OCI-M2 (cell line): ENCODE measurements at regions not wholly inside any gene's neighbourhood (a gene's known extent, or its start where the extent isn't known, plus 50 kb on each side); places are given as distances from the start of the nearest gene placed in this dataset.
"Not testable (repeated sequence)": the region's sequence is repeated elsewhere in the genome, so short reads cannot be mapped to it uniquely, and the experiment has no call there.

Experiments
- DNase-seq: peaks from one replicate; lab custom pipeline; 2025; ENCODE audit not compliant: unreplicated experiment; lab: John Stamatoyannopoulos, UW

DNA sequence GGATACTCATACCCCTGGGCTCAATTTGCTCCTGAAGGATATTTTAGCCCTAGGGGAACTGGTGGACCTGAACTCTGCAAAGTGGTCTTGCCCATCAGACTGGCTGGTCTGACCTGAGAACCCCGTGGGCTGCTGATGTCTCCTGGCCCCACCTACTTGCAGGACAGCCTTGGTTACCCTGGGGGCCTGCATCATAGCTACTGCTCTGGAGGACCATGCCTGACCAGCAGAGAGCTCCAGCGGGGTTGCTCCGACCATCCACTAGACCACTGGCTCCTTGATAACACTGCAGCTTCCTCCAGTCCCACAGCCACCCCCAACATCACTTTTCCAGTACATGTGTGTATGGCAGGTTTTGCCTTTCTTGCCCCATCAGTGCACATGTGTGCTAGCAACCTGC, 331.6 kb upstream of the BRINP3 start:
- DNase-seq, result no peak

DNA sequence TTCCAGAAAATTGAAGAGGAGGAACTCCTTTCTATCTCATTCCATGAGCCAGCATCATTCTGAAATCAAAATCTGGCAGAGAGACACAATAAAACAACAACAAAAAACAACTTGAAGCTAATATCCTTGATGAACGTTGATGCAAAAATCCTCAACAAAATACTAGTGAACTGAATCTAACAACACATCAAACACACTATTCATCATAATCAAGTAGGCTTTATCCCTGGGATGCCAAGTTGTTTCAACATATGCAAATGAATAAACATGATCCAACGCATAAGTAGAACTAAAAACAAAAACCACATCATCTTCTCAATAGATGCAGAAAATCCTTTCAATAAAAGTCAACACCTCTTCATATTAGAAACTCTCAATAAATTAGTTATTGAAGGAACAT, 335.3 kb upstream of the BRINP3 start:
- no peak for DNase-seq

DNA sequence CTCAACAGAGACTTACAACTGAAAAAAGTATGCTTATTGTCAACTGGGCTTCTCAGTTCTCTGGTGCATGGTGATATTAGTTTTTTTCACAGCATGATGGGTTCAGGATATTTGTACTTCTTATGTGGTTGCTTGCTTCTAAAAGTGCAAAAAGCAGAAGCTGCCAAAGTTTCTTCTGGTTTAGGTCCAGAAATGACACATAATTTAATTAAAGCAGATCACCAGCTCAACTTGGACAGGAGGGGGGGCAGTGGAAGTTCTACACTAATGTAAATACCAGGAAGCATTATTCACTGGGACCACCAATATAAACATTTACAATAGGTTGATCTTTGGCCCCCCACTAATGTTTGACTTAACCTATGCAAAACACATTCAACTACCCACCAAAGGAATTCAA, 354.8 kb upstream of the BRINP3 start:
- no peak for DNase-seq

DNA sequence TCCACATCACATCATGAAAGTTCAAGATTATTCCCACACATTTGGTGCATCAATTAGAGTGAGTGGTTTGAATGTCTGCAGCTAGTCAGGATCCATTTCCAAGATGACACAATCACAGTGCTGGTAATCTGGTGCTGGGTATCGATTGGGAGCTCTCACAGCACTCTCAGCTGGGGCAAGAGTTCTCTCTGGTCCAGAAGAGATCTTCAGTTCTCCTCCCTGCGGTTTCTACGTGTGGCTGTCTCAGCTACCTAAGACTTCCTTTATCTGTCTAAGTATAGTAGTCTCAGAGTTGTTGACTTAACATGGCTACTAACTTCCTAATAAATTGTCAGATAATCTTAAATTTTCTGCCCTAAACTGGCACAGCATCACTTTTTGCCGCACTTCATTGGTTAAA, 358.0 kb upstream of the BRINP3 start:
- DNase-seq, result no peak

DNA sequence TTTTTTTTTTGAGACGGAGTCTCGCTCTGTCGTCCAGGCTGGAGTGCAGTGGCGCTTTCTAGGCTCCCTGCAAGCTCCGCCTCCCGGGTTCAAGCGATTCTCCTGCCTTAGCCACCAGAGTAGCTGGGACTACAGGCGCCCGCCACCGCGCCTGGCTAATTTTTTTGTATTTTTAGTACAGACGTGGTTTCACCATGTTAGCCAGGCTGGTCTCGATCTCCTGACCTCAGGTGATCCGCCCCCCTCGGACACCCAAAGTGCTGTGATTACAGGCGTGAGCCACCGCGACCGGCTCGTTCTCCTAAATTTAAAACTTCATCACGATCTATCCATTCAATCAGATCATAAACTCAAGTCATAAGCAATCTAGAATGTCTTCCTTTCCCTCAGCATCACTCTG, 359.5 kb upstream of the BRINP3 start:
- not testable (repeated sequence) for DNase-seq

DNA sequence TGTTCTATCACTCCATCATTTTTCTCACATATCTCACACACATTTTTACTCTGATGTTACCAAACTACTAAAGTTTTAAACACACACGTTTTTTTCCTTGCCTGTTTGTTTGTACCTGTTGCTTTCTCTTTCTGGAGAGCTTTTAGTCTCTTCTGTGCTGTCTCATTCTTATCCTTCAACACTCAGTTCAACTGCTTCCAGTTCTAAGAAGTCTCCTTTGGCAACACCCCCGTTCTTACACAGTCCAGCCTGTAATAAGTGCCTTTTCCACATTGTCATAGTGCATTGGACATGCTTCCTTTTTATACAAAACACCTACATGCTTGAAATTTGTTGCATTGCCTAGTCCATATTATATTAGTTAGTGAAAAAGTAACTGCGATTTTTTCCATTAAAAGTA, 360.2 kb upstream of the BRINP3 start:
- no peak for DNase-seq

DNA sequence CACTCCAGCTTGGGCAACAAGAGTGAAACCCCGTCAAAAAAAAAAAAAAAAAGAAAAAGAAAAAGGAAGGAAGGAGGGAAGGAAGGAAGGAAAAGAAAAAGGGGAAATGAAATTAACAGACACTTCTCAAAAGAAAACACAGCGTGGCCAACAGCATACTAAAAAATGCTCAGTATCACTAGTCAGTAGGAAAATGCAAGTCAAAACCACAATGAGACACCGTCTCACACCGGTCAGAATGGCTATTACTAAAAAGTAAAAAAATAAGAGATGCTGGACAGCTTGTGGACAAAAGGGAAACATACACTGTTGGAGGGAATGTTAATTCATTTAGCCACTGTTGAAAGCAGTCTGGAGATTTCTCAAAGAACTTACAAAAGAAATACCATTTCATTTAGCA, 369.5 kb upstream of the BRINP3 start:
- no peak for DNase-seq

DNA sequence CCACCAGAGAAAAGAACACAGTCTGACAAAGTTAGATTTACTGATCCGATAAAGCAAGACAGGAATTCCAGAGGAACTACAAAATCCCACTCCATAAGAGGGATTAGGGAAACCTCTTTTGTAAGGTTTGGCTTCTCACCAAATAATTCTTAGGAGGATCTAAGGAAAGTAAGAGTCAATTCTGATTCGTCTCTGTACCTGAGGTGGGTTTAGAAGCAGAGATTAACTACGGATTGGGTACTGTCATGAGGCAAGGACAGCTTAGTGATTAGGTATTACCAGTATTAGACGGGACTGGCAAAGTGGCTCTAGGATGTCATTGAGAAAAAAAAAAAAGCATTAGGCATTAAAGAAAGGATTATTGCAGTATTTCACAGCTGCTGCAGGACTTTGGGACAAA, 371.7 kb upstream of the BRINP3 start:
- no peak for DNase-seq

DNA sequence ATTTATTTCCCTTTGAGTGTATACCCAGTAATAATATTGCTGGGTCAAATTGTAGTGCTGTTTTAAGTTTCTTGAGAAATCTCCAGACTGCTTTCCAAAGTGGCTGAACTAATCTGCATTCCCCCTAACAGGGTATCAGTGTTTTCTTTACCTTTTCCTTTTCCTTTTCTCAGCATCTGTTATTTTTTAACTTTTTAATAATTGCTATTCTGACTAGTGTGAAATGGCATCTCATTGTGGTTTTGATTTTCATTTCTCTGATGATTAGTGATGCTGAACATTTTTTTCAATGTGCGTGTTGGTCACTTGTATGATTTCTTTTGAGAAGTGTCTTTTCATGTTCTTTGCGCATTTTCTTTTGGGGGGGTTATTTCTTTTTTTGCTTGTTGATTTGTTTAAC, 374.9 kb upstream of the BRINP3 start:
- DNase-seq, result no peak

DNA sequence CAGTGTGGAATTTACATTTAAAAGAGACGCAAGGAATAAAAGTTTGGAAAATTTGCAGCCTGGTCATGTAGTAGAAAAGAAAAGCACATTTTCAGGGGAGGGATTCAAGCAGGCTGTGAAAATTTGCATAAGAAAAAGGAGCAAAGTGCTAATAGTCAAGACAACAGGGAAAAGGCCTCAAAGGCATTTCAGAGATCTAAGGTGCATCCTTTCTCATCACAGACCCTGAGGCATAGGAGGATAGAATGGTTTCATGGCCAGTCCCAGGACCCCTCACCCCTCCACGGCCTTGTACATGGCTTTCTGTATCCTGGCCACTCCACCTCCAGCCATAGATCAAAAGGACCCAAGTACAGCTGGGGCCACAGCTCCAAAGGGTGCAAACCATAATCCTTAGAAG, 380.5 kb upstream of the BRINP3 start:
- no peak for DNase-seq

DNA sequence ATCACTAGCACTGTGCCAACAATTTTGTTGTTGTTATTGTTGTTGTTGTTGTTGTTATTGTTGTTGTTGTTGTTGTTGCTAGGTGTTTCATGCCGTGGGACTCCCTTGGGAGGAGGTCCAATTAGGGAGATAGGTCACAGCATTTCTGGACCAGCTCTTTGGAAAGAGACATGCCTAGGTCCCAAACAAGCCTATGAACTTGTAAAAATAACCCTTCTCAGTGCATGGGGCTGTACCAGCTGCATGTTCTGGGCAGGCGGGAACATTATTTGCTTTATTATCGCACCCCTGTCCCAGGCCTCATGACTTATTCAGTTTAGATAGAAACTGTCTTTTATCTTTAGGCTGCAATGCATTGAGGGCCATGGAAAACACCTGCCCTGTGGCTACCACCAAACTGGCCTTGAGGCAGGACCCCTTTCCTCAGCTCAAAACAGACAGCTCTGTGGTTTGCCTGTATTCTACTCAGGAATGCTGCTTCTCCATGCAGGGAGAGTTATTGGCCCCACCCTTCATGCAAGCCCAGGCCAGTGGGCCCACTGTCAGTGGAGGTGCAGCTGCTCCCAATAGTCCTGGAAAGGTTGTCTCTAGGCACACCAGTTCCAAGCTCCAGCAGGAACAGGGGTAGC, 386.5 kb upstream of the BRINP3 start:
- no peak for DNase-seq

DNA sequence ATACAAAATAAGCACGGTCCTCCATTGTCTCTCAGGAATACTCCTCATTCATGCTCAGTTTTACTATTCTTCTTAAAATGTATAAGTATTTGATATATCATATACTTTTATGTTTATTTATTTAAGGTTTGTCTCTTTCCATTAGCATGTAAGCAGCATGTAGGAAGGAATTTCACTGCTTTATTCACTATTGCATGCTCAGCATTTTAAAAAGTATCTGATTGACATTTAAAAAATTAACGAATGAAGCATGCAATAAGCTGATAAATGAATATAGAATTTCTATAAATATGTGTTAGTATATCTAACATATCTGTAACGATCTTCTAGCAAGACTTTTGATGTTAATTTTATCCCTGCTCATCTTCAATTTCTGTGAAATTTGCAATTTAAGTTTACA, 402.7 kb upstream of the BRINP3 start:
- no peak for DNase-seq

DNA sequence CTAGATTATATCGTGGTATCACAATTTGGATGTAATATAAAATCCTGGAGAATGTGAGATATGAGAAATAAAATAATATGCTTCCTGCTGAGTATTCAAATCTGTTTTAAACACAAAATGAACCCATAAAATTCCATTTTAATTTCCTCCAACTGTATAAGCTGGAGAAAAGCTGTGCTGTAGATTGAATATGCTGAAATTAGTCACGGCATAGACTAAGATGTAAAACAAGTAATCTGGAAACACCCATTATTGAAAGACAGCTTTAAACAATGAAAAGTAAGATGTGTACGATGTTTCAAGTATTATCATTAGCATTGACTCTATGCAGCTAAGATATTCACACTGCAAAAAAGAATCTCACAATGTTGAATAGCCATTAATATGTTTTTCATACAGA, 403.4 kb upstream of the BRINP3 start:
- no peak for DNase-seq

DNA sequence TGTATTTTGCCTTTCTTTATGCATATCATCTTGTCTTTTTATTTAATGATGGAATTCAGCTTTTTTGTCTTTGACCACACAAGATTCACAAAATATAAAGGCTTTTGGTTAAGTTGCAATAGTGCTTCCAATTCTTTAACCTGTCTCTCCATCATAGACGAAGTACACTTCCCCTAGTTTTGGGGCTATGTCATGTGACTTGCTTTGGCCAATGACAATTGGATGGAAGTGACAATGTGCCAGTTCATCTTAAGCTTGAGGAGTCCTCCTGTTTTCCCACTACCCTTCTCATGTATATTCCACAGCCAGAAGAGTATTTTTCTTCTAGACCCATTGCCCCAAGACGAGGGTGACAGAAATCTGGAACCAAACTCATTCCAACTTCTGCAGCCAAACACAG, 419.6 kb upstream of the BRINP3 start:
- no peak for DNase-seq

DNA sequence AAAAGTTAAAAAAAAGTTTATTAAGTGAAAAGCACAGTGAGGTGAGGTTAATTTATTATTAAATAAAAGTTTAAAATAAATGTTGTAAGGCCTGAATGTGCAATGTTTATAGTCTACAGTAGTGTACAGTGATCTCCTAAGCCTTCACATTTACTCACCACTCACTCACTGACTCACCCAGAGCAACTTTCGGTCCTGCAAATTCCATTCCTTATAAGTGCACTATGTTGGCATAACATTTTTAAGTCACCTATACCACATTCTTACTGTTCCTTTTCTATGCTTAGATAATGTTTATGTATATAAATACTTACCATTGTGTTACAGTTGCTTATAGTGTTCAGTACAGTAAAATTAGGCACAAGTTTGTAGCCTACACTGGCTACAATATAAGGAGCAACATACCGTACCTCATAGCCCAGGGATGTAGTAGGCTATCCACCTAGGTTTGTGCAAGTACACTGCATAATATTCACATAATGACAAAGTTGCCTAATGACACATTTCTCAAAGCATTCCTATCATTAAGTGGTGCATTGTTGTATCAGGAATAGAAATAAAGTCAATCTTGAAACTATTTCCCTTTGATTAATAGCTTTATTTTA, 426.5 kb upstream of the BRINP3 start:
- no peak for DNase-seq

DNA sequence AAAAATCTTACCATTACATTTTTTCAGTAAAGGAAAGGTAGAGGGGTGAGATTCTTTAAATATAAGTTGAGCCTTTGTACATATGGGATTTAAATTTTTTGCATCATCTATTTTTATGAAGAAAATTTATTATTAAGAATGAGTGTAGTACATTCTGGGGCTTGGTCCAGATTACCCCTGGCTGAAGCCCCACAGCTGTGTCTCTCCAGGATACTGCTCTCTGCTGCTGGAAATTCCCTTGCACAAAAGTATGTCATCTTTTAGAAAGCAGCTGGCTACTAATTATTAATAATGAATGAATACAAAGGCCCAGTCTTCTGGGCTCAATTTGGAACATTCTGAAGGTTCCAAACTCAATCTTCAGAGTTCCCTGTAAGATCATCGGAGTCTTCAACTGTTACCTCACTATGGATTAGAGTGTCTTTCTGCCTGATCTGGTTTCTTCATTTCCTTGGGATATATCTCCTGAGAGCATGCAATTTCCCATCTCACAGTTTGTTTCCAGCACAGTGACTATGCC, 428.6 kb upstream of the BRINP3 start:
- DNase-seq, result no peak

DNA sequence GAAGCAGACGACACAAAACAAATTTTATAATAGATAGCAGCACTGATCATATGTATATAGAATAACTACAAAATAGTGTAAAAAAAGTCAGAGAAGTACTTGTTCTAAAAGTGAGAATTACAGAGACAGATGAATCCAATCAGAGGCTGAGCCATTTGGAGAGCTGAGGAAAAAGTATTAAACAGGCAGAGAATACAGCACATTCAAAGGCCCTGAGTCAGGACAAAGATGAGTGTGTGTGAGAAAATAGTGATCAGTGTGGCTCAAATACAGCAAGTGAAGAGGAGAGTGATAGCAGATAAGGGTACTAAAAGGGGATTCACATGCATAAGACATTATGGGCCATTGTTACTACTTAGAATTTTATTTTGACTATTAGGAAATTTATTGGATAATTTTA, 430.6 kb upstream of the BRINP3 start:
- no peak for DNase-seq

DNA sequence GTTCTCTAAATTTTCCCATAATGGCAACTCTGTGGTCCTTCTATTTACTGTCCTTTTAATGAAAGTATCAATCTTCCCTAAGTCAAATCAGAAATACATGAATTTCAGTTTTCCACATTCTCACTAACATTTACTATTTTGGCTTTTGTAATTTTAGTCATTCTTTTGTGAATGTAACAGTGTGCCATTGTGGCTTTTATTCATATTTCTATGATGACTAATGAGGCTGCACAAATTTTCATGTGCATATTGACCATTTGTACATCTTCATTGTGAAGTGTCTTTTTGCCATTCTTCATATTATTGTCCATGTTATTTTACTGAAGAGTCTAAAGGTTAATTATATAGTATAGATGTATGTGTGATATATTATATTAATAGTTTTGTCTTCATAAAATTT, 431.0 kb upstream of the BRINP3 start:
- no peak for DNase-seq

DNA sequence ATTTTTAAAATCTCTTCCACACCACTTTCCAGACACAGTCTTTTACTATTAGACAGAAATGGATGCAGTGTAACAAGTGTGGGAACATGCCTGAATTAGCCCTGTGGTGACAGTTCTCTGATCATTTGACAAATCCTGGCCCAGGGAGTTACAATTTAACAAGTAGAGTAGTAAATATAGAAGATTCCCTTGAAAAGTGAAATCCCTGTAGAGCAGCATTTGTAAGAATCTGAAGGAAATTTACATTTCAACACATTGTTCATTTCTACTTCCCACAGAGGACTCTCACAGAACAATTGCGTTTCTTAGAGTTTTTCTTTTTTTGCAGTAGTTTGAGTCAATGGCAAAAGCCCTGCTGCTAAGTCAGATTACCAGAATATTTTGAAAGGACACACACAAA, 458.3 kb upstream of the BRINP3 start:
- DNase-seq, result no peak

DNA sequence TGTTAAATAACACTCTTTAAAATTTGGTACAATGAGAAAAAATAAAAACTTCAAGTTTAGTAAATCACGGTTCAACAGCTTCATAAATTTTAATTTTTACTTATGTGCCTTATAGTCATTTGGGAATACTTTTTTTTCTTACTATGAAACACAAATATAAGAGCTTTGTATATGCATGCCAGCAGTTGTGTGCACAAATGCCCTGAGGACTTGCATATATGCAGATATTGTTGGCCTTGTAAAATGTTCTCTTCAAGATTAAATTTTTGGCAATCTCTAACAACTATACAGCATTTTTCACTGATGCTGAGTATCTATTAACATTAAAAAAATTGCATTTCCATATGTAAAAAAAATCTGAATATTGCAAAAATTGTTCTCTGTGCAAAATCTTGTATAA, 458.7 kb upstream of the BRINP3 start:
- no peak for DNase-seq

DNA sequence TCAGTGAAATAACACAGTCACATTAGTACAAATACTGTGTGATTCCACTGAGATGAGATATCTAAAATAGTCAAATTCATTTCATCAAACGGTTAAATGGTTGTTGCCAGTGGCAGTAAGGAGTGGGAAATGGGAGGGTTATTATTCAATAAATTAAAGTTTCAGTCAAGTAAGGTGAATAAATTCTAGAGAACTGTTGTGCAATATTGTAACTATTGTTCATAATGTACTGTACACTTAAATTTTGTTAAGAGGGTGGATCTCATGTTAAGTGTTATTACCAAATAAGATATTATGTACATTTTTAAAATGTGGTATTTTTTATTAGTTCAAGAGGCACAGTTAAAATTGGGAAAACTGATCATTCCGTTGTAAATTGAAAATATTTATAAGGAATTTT, 463.3 kb upstream of the BRINP3 start:
- no peak for DNase-seq

DNA sequence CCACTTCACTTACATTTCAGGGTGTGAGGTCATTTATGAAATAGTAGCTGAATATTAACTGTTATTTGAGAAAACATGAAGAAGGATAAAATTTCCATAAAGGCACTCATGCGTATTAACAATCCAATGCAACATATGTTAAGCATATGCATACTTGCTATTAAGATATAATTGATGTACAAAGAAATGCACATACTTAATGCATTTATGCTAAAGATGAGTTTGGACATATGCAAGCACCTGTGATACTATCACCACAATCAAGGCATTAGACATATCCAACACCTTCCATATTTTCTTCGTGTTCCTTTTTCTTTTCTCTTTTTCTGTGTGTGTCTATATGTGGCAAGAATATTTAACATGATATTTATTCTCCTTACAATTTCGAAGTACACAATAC, 464.8 kb upstream of the BRINP3 start:
- no peak for DNase-seq

DNA sequence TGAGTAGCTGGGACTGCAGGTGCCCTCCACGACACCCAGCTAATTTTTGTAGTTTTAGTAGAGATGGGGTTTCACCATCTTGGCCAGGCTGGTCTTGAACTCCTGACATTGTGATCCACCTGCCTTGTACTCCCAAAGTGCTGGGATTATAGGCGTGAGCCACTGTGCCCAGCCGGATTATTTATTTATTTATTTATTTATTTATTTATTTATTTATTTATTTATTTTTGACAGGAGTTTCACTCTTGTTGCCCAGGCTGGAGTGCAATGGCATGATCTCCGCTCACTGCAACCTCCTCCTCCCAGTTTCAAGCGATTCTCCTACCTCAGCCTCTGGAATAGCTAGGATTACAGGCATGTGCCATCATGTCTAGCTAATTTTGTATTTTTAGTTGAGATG, 466.1 kb upstream of the BRINP3 start:
- not testable (repeated sequence) for DNase-seq
